IMR-90 (cell line): ENCODE measurements at regions not wholly inside any gene's neighbourhood (a gene's known extent, or its start where the extent isn't known, plus 50 kb on each side); places are given as distances from the start of the nearest gene placed in this dataset.

Experiments
- ATAC-seq: fragments of 200-7000 bp; cut with Tn5 transposase; 2 replicates; pipeline ENCODE4 v1.9.1; 2020; ENCODE audit warnings: low read depth, mild to moderate bottlenecking, moderate library complexity
- BruUV-seq: library from RNA; stranded (reverse); fragments of 400-500 nt; replicated peaks from 2 replicates; lab custom pipeline; 2021; lab: Mats Ljungman, UMichigan
- CTCF ChIA-PET: fragments of 300-600 bp; formaldehyde crosslinking; extraction: SDS; loops from one replicate; lab custom pipeline; 2021; ENCODE audit warnings: antibody characterized with exemption; lab: Yijun Ruan, JAX
- POLR2A ChIA-PET: fragments of 300-600 bp; sonication (Branson Sonifier 250); formaldehyde crosslinking; loops from one replicate; lab custom pipeline; 2022; ENCODE audit warnings: antibody characterized with exemption; ENCODE audit not compliant: unreplicated experiment; lab: Charles Lee
- DNase-seq: peaks from one replicate; pipeline ENCODE4 v3.0.0; 2013
- H2AFZ ChIP-seq: replicated peaks from 2 replicates; pipeline ENCODE3; 2013; ENCODE audit warnings: low read length, mild to moderate bottlenecking; ENCODE audit not compliant: poor library complexity
- H2AK5ac ChIP-seq: 2 replicates; pipeline ENCODE4 v1.6.1; 2013; ENCODE audit warnings: low read depth, low read length, inconsistent platforms
- H2AK9ac ChIP-seq: replicated peaks from 2 replicates; pipeline ENCODE3; 2013; ENCODE audit warnings: mild to moderate bottlenecking, low read depth, low read length, moderate library complexity; ENCODE audit not compliant: poor library complexity
- H2BK120ac ChIP-seq: 2 replicates; pipeline ENCODE4 v1.6.1; 2013; ENCODE audit warnings: low read depth, low read length, inconsistent platforms
- H2BK15ac ChIP-seq: 3 replicates; pipeline ENCODE4 v1.6.1; 2013; ENCODE audit warnings: low read depth, low read length, inconsistent platforms
- H2BK20ac ChIP-seq: 2 replicates; pipeline ENCODE4 v1.6.1; 2013; ENCODE audit warnings: low read depth, mild to moderate bottlenecking, inconsistent platforms, low read length, moderate library complexity
- H2BK5ac ChIP-seq: 2 replicates; pipeline ENCODE4 v1.6.1; 2013; ENCODE audit warnings: mild to moderate bottlenecking, low read depth, low read length, inconsistent platforms; ENCODE audit not compliant: poor library complexity, severe bottlenecking
- H3K14ac ChIP-seq: replicated peaks from 2 replicates; pipeline ENCODE4 v1.6.1; 2013; ENCODE audit warnings: low read depth, low read length, inconsistent platforms
- H3K18ac ChIP-seq: 2 replicates; pipeline ENCODE4 v1.6.1; 2013; ENCODE audit warnings: low read depth, low read length, control low read depth
- H3K23ac ChIP-seq: 2 replicates; pipeline ENCODE4 v1.6.1; 2013; ENCODE audit warnings: low read depth, low read length, inconsistent platforms
- H3K27ac ChIP-seq: 2 replicates; pipeline ENCODE4 v1.5.1; 2013; ENCODE audit warnings: mild to moderate bottlenecking, control low read depth, low read length; ENCODE audit not compliant: insufficient read depth
- H3K27me3 ChIP-seq: 2 replicates; pipeline ENCODE4 v1.6.1; 2013; ENCODE audit warnings: low read length; ENCODE audit not compliant: control insufficient read depth, insufficient read depth
- H3K36me3 ChIP-seq: 2 replicates; pipeline ENCODE4 v1.6.1; 2013; ENCODE audit warnings: low read length, mixed read lengths; ENCODE audit not compliant: control insufficient read depth, insufficient read depth
- H3K4ac ChIP-seq: 2 replicates; pipeline ENCODE4 v1.6.1; 2013; ENCODE audit warnings: low read depth, low read length, inconsistent platforms
- H3K4me1 ChIP-seq: 2 replicates; pipeline ENCODE4 v1.6.1; 2013; ENCODE audit warnings: low read length, mixed read lengths; ENCODE audit not compliant: control insufficient read depth, insufficient read depth
- H3K4me2 ChIP-seq: 2 replicates; pipeline ENCODE4 v1.6.1; 2013; ENCODE audit warnings: low read depth, mild to moderate bottlenecking, control low read depth, low read length, moderate library complexity
- H3K4me3 ChIP-seq: 2 replicates; pipeline ENCODE4 v1.5.1; 2013; ENCODE audit warnings: low read depth, mild to moderate bottlenecking, control low read depth, low read length, moderate library complexity; ENCODE audit not compliant: insufficient read depth
- H3K56ac ChIP-seq: 2 replicates; pipeline ENCODE4 v1.6.1; 2013; ENCODE audit warnings: low read length, inconsistent platforms; ENCODE audit not compliant: insufficient read depth; ENCODE audit errors: extremely low read depth
- H3K79me1 ChIP-seq, 2 experiments: 2 replicates each; pipeline ENCODE4 v1.6.1; 2013; ENCODE audit warnings: low read length in 2 of 2, inconsistent platforms in 1 of 2, low read depth in 1 of 2
- H3K9ac ChIP-seq: 2 replicates; pipeline ENCODE4 v1.6.1; 2013; ENCODE audit warnings: low read depth, low read length, control low read depth
- H3K9me1 ChIP-seq: 2 replicates; pipeline ENCODE4 v1.6.1; 2013; ENCODE audit warnings: low read length, inconsistent platforms; ENCODE audit not compliant: insufficient read depth
- H3K9me3 ChIP-seq: 2 replicates; pipeline ENCODE4 v1.6.1; 2013; ENCODE audit warnings: low read length; ENCODE audit not compliant: control insufficient read depth, insufficient read depth
- H4K20me1 ChIP-seq: 2 replicates; pipeline ENCODE4 v1.6.1; 2013; ENCODE audit warnings: low read length, inconsistent platforms; ENCODE audit not compliant: insufficient read depth
- H4K5ac ChIP-seq: 2 replicates; pipeline ENCODE4 v1.6.1; 2013; ENCODE audit warnings: mild to moderate bottlenecking, low read depth, low read length, control low read depth
- H4K8ac ChIP-seq, 2 experiments: 2 replicates each; pipeline ENCODE4 v1.6.1; 2013; ENCODE audit warnings: low read depth in 2 of 2, low read length in 2 of 2, control low read depth in 1 of 2, inconsistent platforms in 1 of 2
- H4K91ac ChIP-seq: 2 replicates; pipeline ENCODE4 v1.6.1; 2013; ENCODE audit warnings: low read depth, low read length, inconsistent platforms; ENCODE audit not compliant: insufficient read depth
- BHLHE40 ChIP-seq: fragments of 150-350 bp; IDR thresholded peaks from 2 replicates; pipeline ENCODE4 v1.6.1; 2016; ENCODE audit warnings: mild to moderate bottlenecking, low read depth, low read length
- CEBPB ChIP-seq: IDR thresholded peaks from 2 replicates; pipeline ENCODE4 v1.6.1; 2012; ENCODE audit warnings: low read depth, low read length, improper control_type of control experiment
- CHD1 ChIP-seq: IDR thresholded peaks from 2 replicates; pipeline ENCODE4 v1.6.1; 2012; ENCODE audit warnings: low read depth, low read length, improper control_type of control experiment
- CTCF ChIP-seq: conservative IDR thresholded peaks from 2 replicates; pipeline ENCODE4 v1.5.1; 2012; ENCODE audit warnings: mild to moderate bottlenecking, low read depth, low read length, improper control_type of control experiment
- FOS ChIP-seq: fragments of 150-350 bp; IDR thresholded peaks from 2 replicates; pipeline ENCODE4 v1.6.1; 2016; ENCODE audit warnings: low read depth, low read length
- MAFK ChIP-seq: IDR thresholded peaks from 2 replicates; pipeline ENCODE4 v1.6.1; 2012; ENCODE audit warnings: low read depth, low read length, improper control_type of control experiment
- MAZ ChIP-seq: IDR thresholded peaks from 2 replicates; pipeline ENCODE4 v1.6.1; 2012; ENCODE audit warnings: low read depth, mild to moderate bottlenecking, low read length, improper control_type of control experiment, moderate library complexity, borderline replicate concordance
- MXI1 ChIP-seq: IDR thresholded peaks from 2 replicates; pipeline ENCODE4 v1.6.1; 2012; ENCODE audit warnings: low read depth, mild to moderate bottlenecking, low read length, moderate library complexity, borderline replicate concordance
- NFE2L2 ChIP-seq: fragments of 150-350 bp; IDR thresholded peaks from 2 replicates; pipeline ENCODE4 v1.6.1; 2016; ENCODE audit warnings: low read depth, mild to moderate bottlenecking, low read length
- POLR2A ChIP-seq: IDR thresholded peaks from 2 replicates; pipeline ENCODE4 v1.6.1; 2012; ENCODE audit warnings: mild to moderate bottlenecking, low read depth, low read length
- RAD21 ChIP-seq: IDR thresholded peaks from 2 replicates; pipeline ENCODE4 v1.6.1; 2012; ENCODE audit warnings: low read length, improper control_type of control experiment
- RCOR1 ChIP-seq: IDR thresholded peaks from 2 replicates; pipeline ENCODE4 v1.6.1; 2012; ENCODE audit warnings: mild to moderate bottlenecking, low read length, improper control_type of control experiment; ENCODE audit not compliant: insufficient replicate concordance
- RFX5 ChIP-seq: IDR thresholded peaks from 2 replicates; pipeline ENCODE4 v1.8.0; 2012; ENCODE audit warnings: low read depth, mild to moderate bottlenecking, low read length, moderate library complexity
- SMC3 ChIP-seq: fragments of 150-350 bp; IDR thresholded peaks from 2 replicates; pipeline ENCODE4 v1.6.1; 2016; ENCODE audit warnings: low read depth, mild to moderate bottlenecking, antibody characterized with exemption, low read length, moderate library complexity
- WGBS, 2 experiments: methylation state at CpG; one replicate each; pipeline versions ENCODE4 v1.1.5 to v1.1.7; 2013; ENCODE audit warnings: missing lambda C conversion rate in 2 of 2; ENCODE audit not compliant: insufficient read length in 1 of 2; ENCODE audit errors: extremely low coverage in 2 of 2; 5-methylcytosine and 5-hydroxymethylcytosine counted together
- dilution Hi-C: fragments of 300-500 bp; cut with HindIII; formaldehyde crosslinking; loops from one replicate; pipeline ENCODE4 v1.14.3; 2018; ENCODE audit warnings: low sequenced_read_pairs; ENCODE audit not compliant: unreplicated experiment
- in situ Hi-C: fragments of 300-500 bp; cut with MboI; formaldehyde crosslinking; loops from 3 replicates; pipeline ENCODE4 v1.14.3; 2019; ENCODE audit warnings: low sequenced_read_pairs, inconsistent platforms, mixed read lengths
- intact Hi-C: fragments of 100-400 bp; cut with micrococcal nuclease; formaldehyde crosslinking; loops from 2 replicates; pipeline ENCODE4 v1.10.0; 2022
- TF ChIP-seq, protein P1 (sequence below): fragments of 150-350 bp; IDR thresholded peaks from 2 replicates; pipeline ENCODE4 v1.6.1; 2017; ENCODE audit warnings: mild to moderate bottlenecking, antibody characterized with exemption, low read length, low read depth
- TF ChIP-seq, protein P2 (sequence below): fragments of 150-350 bp; IDR thresholded peaks from 2 replicates; pipeline ENCODE4 v1.6.1; 2016; ENCODE audit warnings: low read depth, mild to moderate bottlenecking, low read length, moderate library complexity, borderline replicate concordance

GRCh38 chr15:58327958-58328357, 103.8 kb upstream of the LIPC start:
- no peak for TF ChIP-seq BHLHE40
- TF ChIP-seq RFX5: no peak
- TF ChIP-seq MXI1: no peak
- no peak for TF ChIP-seq NFE2L2
- TF ChIP-seq SMC3: no peak
- TF ChIP-seq RCOR1: no peak
- no peak for TF ChIP-seq MAZ
- no peak for TF ChIP-seq RAD21
- TF ChIP-seq FOS: no peak
- TF ChIP-seq, protein P1, sequence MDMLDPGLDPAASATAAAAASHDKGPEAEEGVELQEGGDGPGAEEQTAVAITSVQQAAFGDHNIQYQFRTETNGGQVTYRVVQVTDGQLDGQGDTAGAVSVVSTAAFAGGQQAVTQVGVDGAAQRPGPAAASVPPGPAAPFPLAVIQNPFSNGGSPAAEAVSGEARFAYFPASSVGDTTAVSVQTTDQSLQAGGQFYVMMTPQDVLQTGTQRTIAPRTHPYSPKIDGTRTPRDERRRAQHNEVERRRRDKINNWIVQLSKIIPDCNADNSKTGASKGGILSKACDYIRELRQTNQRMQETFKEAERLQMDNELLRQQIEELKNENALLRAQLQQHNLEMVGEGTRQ: no peak
- no peak for TF ChIP-seq POLR2A
- no peak for TF ChIP-seq CHD1
- TF ChIP-seq, protein P2, sequence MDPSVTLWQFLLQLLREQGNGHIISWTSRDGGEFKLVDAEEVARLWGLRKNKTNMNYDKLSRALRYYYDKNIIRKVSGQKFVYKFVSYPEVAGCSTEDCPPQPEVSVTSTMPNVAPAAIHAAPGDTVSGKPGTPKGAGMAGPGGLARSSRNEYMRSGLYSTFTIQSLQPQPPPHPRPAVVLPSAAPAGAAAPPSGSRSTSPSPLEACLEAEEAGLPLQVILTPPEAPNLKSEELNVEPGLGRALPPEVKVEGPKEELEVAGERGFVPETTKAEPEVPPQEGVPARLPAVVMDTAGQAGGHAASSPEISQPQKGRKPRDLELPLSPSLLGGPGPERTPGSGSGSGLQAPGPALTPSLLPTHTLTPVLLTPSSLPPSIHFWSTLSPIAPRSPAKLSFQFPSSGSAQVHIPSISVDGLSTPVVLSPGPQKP: no peak
- TF ChIP-seq CTCF: no peak
- no peak for TF ChIP-seq CEBPB
- TF ChIP-seq MAFK: no peak
- Histone ChIP-seq H3K23ac (no peak overlapping the region), H3K4me3 (no peak overlapping the region), H3K18ac (no peak overlapping the region), H4K8ac (no peak overlapping the region), H4K5ac (no peak overlapping the region), H2BK20ac (no peak overlapping the region), H3K79me1 (peaks cover 0 to 8% of the 10 kb centered on the region in 2 experiments; a peak in 3 of 4 replicates), H3K36me3 (no peaks in the 10 kb centered on the region), H3K14ac (no peak overlapping the region), H2BK120ac (no peak overlapping the region), H2AFZ (no peak overlapping the region), H3K9me3 (no peaks in the 10 kb centered on the region), H4K91ac (no peak overlapping the region), H3K4ac (no peak overlapping the region), H3K56ac (no peak overlapping the region), H2AK9ac (no peak overlapping the region), H3K4me2 (no peak overlapping the region), H3K9me1 (peaks cover 11% of the 10 kb centered on the region), H3K27me3 (no peaks in the 10 kb centered on the region), H3K9ac (no peak overlapping the region), H2BK5ac (no peak overlapping the region), H3K27ac (no peak overlapping the region), H3K4me1 (peaks cover 20% of the 10 kb centered on the region), H2AK5ac (no peak overlapping the region), H2BK15ac (no peak overlapping the region), H4K20me1 (no peaks in the 10 kb centered on the region)
- ATAC-seq: no peak
- DNase-seq: no peak
- in situ Hi-C loops (no loop called here), intact Hi-C loops (no loop called here), dilution Hi-C loops (no loop called here)
- BruUV-seq: no TSS peak
- WGBS, 2 experiments: no CpG with 5 or more reads among the region's 1 CpG
- ChIA-PET POLR2A (no interaction called here), CTCF (no interaction called here)
